SK-N-SH treated with all-trans-retinoic acid at 6 μM for 48 hours (cell line): ENCODE measurements at regions not wholly inside any gene's neighbourhood (a gene's known extent, or its start where the extent isn't known, plus 50 kb on each side); places are given as distances from the start of the nearest gene placed in this dataset.

Experiments used
- RARB ChIP-seq: fragments of 250-450 bp; sonication (Bioruptor Pico); IDR thresholded peaks from 2 replicates; pipeline ENCODE4 v1.8.0; 2021; ENCODE audit warnings: mild to moderate bottlenecking, moderate library complexity
- SNAI2 ChIP-seq: fragments of 250-450 bp; sonication (Bioruptor Pico); IDR thresholded peaks from 2 replicates; pipeline ENCODE4 v1.5.0; 2020; ENCODE audit warnings: mild to moderate bottlenecking, moderate library complexity
- ZFP3 ChIP-seq: fragments of 250-450 bp; sonication (Bioruptor Pico); IDR thresholded peaks from 2 replicates; pipeline ENCODE4 v1.5.0; 2020; ENCODE audit warnings: mild to moderate bottlenecking, moderate library complexity
- ZFP30 ChIP-seq: fragments of 450-650 bp; formaldehyde crosslinking; IDR thresholded peaks from 2 replicates; pipeline ENCODE4 v1.5.0; 2022; ENCODE audit warnings: mild to moderate bottlenecking, moderate library complexity
- TF ChIP-seq, protein P1 (sequence below): fragments of 250-450 bp; sonication (Bioruptor Pico); IDR thresholded peaks from 2 replicates; pipeline ENCODE4 v1.8.0; 2021; ENCODE audit warnings: low read depth, mild to moderate bottlenecking, moderate library complexity, borderline replicate concordance
- TF ChIP-seq, protein P2 (sequence below): fragments of 250-450 bp; sonication (Bioruptor Pico); IDR thresholded peaks from 2 replicates; pipeline ENCODE4 v1.5.1; 2020; ENCODE audit warnings: low read depth, mild to moderate bottlenecking, moderate library complexity

DNA sequence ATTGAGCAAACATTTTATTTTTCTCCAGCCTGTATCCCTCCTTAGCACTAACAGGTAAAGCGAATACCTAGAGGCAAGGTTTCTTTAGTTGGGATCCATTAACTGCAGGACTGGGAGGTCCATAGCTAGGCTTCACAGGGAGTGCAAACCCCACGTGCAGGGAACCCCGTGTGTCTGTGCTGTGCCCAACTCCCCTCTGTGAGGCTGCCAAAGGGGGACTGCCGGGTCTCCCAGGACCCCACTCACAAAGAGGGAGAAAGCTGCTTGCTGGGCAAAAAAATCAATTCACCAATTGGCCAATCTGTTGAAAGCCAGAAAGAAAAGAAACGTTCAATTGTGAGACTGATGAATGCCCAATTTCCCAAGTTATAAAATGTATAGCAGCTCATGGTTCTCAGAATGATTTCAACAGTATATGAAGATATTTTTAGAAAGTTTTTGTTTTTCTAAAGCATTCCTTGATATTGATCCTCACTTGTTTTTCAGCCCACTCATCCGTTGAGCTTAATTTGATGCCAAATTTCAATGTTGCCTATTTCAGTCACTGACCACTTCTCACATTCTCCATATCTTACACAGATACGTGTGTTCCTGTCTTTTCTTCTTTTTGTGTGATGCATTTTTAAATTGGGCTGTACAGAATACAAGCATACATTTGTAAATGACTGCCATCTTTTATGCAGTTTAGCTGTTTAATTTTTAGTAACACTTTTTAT lies 202.7 kb upstream of the PRSS58 start:
- TF ChIP-seq, protein P1, sequence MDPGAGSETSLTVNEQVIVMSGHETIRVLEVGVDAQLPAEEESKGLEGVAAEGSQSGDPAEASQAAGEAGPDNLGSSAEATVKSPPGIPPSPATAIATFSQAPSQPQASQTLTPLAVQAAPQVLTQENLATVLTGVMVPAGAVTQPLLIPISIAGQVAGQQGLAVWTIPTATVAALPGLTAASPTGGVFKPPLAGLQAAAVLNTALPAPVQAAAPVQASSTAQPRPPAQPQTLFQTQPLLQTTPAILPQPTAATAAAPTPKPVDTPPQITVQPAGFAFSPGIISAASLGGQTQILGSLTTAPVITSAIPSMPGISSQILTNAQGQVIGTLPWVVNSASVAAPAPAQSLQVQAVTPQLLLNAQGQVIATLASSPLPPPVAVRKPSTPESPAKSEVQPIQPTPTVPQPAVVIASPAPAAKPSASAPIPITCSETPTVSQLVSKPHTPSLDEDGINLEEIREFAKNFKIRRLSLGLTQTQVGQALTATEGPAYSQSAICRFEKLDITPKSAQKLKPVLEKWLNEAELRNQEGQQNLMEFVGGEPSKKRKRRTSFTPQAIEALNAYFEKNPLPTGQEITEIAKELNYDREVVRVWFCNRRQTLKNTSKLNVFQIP (CRISPR knock-in tag): no peak
- TF ChIP-seq SNAI2: no peak
- TF ChIP-seq, protein P2, sequence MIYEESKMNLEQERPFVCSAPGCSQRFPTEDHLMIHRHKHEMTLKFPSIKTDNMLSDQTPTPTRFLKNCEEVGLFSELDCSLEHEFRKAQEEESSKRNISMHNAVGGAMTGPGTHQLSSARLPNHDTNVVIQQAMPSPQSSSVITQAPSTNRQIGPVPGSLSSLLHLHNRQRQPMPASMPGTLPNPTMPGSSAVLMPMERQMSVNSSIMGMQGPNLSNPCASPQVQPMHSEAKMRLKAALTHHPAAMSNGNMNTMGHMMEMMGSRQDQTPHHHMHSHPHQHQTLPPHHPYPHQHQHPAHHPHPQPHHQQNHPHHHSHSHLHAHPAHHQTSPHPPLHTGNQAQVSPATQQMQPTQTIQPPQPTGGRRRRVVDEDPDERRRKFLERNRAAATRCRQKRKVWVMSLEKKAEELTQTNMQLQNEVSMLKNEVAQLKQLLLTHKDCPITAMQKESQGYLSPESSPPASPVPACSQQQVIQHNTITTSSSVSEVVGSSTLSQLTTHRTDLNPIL (CRISPR knock-in tag): no peak
- no peak for TF ChIP-seq ZFP30 (CRISPR knock-in tag)
- TF ChIP-seq RARB: no peak
- TF ChIP-seq ZFP3: no peak
